ENCODE measurements at regions not wholly inside any gene's neighbourhood (a gene's known extent, or its start where the extent isn't known, plus 50 kb on each side); places are given as distances from the start of the nearest gene placed in this dataset.
"Not testable (repeated sequence)": the region's sequence is repeated elsewhere in the genome, so short reads cannot be mapped to it uniquely, and the experiment has no call there.

- no peak for DNase-seq (ENCODE audit: low spot score)
Measured at GRCh38 chr6:27624694-27625262, 151.9 kb upstream of the ZNF184 start.

- no peak for DNase-seq (ENCODE audit: low spot score)
Measured at GRCh38 chr6:27623103-27623502, 150.2 kb upstream of the ZNF184 start.

- no peak for DNase-seq (ENCODE audit: low spot score)
Measured at GRCh38 chr6:27619436-27619835, 146.5 kb upstream of the ZNF184 start.

GRCh38 chr6:27617700-27618689, 145.1 kb upstream of the ZNF184 start:
- DNase-seq (ENCODE audit: low spot score): no peak

- DNase-seq (ENCODE audit: low spot score): no peak
Measured at GRCh38 chr6:27617046-27617687, 144.3 kb upstream of the ZNF184 start.

DNA sequence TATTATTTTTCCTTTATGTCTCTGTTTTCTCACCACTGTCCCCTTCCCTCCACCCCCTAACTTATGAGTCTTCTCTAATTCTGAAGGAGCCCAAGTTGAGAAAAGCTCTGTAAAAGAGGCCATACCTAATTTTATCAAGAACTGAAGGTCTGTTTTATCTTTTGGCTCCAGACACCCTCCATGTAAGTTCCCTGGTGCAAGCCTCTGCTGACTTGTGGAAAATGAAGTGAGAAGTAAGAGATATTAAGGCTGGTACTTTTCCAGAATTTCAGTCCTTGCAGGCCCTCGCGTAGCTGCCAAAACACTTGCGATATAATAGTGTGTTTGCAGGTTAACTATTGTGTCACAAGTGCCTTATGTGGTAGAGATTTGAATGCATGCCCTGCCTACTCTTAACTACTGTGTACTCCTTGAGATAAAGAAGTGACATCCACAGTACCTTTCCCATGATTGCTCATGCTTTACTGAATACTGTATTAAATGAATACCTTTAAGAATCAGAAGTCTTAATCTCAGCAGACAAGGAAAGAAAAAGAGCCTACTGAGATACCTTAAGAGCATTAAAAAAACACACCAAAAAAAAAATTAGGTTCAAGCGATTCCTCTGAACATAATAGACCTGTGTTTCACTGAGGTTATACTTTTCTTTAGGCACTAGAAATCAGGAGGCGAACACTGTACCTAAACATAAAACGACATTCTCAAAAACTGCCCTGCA, 143.6 kb upstream of the ZNF184 start:
- no peak for DNase-seq (ENCODE audit: low spot score)

DNA sequence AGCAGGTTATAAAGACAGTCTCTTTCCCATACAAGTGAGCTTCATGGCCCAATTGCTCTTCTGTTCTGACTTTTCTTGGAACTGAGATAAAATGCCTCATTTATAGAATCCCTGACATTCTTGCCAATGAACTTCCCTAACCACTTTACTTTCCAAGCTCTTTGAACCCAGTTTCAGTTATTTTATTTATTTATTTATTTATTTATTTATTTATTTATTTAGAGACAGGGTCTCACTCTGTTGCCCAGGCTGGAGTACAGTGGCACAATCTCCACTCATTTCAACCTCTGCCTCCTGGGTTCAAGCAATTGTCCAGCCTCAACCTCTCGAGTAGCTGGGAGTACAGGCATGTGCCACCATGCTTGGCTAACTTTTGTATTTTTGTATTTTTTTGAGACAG, 138.5 kb upstream of the ZNF184 start:
- DNase-seq (ENCODE audit: low spot score): no peak

DNA sequence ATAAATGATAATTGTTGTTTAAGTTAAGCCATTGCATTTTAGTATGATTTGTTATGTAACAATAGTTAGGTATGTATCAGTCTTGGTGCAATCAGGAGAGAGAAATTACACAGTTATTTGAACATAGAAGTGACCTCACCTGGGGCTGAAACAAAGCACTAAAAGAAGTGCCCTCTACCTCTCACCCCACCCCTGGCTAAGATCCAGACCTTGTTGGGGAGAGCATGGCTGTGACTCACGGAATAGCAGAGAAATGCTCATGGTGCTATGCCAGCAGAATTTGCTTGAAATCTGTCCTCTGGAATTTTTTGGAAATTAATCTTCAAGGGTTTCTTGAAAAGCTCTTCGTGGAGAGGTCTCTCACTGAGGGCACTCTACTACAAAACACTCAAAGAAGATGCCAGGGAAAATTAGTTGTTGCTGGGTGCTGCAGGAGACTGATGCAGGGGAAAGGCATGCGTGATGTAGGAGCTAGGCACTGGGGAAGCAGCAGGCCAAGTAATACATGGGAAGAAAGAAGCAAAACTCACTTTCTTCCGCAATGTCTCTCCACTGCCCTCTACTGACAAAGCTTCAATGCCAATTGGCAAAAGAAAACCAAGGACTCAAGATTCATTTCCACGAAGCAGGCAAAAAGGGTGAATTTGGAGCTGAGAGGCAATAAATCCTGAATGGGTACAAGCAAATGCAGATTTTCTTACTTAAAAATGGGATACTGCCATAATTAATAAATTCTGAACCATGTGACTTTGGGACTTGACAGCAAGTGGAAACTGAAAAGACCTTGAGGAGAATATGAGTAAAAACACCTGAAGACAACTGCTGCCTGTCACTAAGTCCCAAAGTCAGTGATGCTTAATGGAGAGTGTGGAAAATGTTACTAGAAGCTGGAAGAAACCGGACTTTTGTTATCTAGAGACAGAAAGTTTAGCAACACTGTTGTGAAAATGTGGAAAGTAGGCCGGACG, 136.3 kb upstream of the ZNF184 start:
- peak; percentile 44 for DNase-seq (ENCODE audit: low spot score)

GRCh38 chr6:27605401-27606342, 132.8 kb upstream of the ZNF184 start:
- no peak for DNase-seq (ENCODE audit: low spot score)

DNA sequence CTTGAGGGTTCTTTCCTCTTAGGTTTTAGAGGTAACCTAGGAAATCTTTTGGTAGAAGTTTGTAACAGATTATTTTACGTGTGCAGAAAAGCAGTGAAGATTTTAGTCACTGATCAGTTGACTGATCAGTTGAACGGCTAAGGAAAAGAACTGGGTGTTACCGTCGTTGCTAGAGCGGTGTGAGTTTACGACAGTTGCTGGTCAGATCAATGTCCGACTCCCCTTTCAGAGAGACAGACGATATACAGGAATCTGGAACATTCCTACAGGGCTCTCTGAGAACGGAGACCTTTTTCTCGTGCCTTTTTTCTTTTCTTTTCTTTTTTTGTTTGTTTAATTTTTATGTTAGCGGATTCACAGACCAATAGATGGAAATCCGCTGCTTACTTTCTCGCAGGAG, 132.1 kb upstream of the ZNF184 start:
- DNase-seq (ENCODE audit: low spot score): no peak

DNA sequence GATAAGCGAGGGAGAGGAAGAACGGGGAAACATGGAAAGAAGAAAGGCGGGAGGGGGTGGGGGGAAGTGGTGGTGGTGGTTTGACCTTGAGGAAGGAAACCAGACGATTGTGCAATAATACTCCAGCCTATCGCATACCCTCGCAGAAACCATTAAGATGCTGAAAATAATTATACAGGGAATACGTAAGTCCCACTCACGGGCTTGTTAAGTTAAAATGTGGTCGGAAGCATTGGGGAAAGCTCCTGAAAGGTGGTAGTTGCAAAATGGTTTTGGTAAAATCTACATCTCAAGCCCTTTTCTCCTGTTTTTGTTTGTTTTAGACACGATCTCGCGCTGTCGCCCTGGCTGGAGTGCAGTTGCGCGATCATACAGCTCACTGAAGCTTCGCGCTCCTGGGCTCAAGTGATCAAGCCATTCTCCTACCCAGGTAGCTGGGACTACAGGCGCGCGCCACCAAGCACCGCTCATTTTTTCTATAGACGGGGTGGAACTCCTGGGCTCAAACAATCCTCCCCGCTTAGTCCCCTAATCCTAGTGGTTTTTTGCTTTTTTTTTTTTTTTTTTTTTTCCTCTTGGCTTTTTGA, 128.9 kb upstream of the ZNF184 start:
- DNase-seq (ENCODE audit: low spot score): no peak

DNA sequence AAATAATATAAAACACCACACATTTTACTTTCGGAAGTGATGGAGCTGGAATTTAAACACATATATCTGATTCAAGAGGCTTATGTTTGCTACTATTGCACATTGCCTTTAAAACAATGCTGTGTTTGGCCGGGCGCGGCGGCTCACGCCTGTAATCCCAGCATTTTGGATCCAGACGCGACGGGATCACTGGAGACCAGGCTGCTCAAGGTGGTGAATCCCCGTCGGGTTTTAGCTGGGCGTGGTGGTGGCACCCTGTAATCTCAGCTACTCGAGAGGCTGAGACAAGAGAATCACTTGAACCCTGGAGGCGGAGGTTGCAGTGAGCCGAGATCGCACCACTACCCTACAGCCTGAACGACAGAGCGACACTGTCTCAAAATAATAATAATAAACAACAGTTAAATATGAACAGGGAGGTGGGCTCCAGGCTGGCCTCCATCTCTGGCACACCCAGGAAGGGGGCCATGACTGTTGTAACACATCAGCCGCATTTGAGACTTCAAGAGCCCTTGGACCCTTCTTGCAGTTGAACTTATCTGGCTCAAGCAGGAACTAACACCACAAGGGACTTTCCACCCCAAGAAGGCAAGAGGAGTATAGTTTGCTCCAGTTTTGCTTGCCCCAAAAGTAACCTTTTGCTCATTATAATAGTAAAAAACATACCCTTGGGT, 127.1 kb upstream of the ZNF184 start:
- no peak for DNase-seq (ENCODE audit: low spot score)

- DNase-seq (ENCODE audit: low spot score): not testable (repeated sequence)
Measured at GRCh38 chr6:27597031-27597567, 124.2 kb upstream of the ZNF184 start.

DNA sequence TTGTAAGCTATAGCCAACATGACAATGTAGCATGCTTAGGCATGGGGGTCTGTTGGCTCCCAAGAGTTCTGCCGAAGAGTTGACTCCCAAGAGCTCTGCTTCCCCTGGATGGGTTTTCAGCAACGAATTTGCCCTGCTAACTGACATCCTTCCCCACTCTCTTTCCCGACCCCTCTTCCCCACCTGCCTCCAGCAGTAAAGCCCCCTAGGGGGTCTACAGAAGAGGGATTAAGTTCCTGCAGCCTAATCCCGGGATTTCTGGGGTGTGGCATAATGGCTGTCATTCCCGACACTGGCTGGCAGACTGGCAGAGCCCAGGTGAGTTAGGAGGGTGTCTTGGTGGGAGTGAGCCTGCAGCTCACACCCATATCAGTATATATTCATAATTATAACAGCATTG, 121.0 kb upstream of the ZNF184 start:
- no peak for DNase-seq (ENCODE audit: low spot score)

DNA sequence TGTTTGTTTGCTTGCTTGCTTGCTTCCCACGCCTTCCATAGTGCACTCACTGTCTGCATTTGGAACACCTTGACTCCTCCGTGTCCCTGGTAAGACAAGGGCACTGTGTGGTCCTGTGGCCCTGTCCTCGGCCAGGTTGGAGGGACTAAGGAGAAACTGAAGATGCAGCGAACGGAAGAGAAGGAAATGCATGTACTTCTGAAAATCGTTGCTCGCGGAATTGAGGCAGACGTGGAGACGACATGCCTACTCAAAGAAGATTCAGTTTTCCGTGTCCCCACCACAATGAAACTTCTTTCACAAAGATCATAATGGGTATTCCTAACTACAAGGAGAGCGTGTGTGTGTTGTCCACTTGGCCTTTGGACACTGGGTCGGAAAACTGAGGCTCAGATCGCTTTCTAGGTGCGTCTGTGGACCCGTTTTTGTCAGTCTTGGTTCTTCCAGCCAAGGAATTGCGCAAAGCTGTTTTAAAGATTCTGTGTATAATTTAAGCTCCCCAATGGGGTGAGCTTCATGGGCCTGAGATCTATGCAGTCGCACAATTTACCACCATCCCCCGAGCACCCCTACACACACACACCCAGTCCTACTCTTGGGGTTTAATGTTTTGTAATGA, 120.4 kb upstream of the ZNF184 start:
- DNase-seq (ENCODE audit: low spot score): no peak

- DNase-seq (ENCODE audit: low spot score): no peak
Measured at GRCh38 chr6:27592481-27593199, 119.7 kb upstream of the ZNF184 start.

GRCh38 chr6:27591699-27592480, 119.0 kb upstream of the ZNF184 start:
- DNase-seq (ENCODE audit: low spot score): no peak
